Vagina (tissue), 2 donors: ENCODE measurements at regions not wholly inside any gene's neighbourhood (a gene's known extent, or its start where the extent isn't known, plus 50 kb on each side); places are given as distances from the start of the nearest gene placed in this dataset.

Source experiments
- POLR2A ChIP-seq, 2 donors: fragments of 450-650 bp; IDR thresholded peaks; one replicate each; pipeline ENCODE4 v1.6.1; 2017; ENCODE audit warnings: antibody characterized with exemption in 2 of 2, mild to moderate bottlenecking in 2 of 2, moderate library complexity in 2 of 2
- POLR2AphosphoS5 ChIP-seq, 2 donors: sonication (generic); formaldehyde crosslinking; IDR thresholded peaks; one replicate each; pipeline ENCODE4 v1.9.0; 2017; ENCODE audit warnings: antibody characterized with exemption in 2 of 2, mild to moderate bottlenecking in 2 of 2, low read depth in 1 of 2; ENCODE audit not compliant: insufficient read depth in 1 of 2

DNA sequence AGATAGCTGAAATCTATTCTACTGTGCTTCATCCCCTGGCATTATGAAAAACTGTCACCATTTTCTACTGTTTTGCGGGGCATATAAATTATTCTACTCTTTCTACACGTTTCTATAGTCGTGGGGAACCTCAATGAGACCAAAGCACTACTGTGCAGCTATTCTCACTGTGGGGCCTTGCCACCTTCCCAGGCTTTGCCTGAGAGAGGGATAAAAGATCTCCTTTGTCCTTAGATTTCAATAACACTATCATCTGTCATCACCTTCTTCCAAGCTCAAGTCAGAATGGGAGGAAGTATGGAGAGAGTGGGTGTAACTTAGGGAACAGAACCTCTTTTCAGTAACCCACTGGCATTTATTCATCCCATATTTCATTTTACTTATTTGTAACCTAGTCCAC is 1462.1 kb upstream of the RAG2 start:
- TF ChIP-seq POLR2A (IDR thresholded peaks at IDR 0.05) = no peak
- no peak for TF ChIP-seq POLR2AphosphoS5 (IDR thresholded peaks at IDR 0.05; ENCODE audit: insufficient read depth in 1 of 2, low read depth in 1 of 2)
